ENCODE measurements at regions not wholly inside any gene's neighbourhood (a gene's known extent, or its start where the extent isn't known, plus 50 kb on each side); places are given as distances from the start of the nearest gene placed in this dataset.

- TF ChIP-seq, protein P1, sequence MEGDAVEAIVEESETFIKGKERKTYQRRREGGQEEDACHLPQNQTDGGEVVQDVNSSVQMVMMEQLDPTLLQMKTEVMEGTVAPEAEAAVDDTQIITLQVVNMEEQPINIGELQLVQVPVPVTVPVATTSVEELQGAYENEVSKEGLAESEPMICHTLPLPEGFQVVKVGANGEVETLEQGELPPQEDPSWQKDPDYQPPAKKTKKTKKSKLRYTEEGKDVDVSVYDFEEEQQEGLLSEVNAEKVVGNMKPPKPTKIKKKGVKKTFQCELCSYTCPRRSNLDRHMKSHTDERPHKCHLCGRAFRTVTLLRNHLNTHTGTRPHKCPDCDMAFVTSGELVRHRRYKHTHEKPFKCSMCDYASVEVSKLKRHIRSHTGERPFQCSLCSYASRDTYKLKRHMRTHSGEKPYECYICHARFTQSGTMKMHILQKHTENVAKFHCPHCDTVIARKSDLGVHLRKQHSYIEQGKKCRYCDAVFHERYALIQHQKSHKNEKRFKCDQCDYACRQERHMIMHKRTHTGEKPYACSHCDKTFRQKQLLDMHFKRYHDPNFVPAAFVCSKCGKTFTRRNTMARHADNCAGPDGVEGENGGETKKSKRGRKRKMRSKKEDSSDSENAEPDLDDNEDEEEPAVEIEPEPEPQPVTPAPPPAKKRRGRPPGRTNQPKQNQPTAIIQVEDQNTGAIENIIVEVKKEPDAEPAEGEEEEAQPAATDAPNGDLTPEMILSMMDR (IDR thresholded peaks at IDR 0.05; ENCODE audit: low read depth, low read length, poor library complexity, severe bottlenecking): no peak
- TF ChIP-seq EZH2phosphoT487 (IDR thresholded peaks at IDR 0.05; ENCODE audit: borderline replicate concordance, low read length): no peak
Observed at GRCh38 chr7:68505721-68506120, 1092.6 kb upstream of the AUTS2 start.

All from DOHH2 (cell line).